HEK293T (cell line): ENCODE measurements at regions not wholly inside any gene's neighbourhood (a gene's known extent, or its start where the extent isn't known, plus 50 kb on each side); places are given as distances from the start of the nearest gene placed in this dataset.

Source experiments
- CTCF ChIA-PET: fragments of 350-600 bp; formaldehyde crosslinking; extraction: SDS; loops from one replicate; lab custom pipeline; 2021; ENCODE audit warnings: antibody characterized with exemption, inconsistent platforms; lab: Yijun Ruan, JAX
- POLR2A ChIA-PET: fragments of 350-600 bp; formaldehyde crosslinking; extraction: SDS; loops from one replicate; lab custom pipeline; 2020; ENCODE audit warnings: antibody characterized with exemption, inconsistent platforms; lab: Yijun Ruan, JAX
- DNase-seq: peaks from one replicate; pipeline ENCODE4 v3.0.0; 2012; ENCODE audit warnings: mixed read lengths; ENCODE audit errors: extremely low spot score
- ARNT ChIP-seq: fragments of 450-650 bp; IDR thresholded peaks from 2 replicates; pipeline ENCODE4 v1.6.1; 2017; ENCODE audit warnings: mild to moderate bottlenecking
- BHLHE40 ChIP-seq: fragments of 450-650 bp; IDR thresholded peaks from 2 replicates; pipeline ENCODE4 v1.6.1; 2016; ENCODE audit warnings: mild to moderate bottlenecking, moderate library complexity, borderline replicate concordance
- CTBP1 ChIP-seq: fragments of 450-650 bp; IDR thresholded peaks from 2 replicates; pipeline ENCODE4 v1.6.1; 2016; ENCODE audit warnings: borderline replicate concordance
- ELF4 ChIP-seq: fragments of 450-650 bp; IDR thresholded peaks from 2 replicates; pipeline ENCODE4 v1.6.1; 2017; ENCODE audit warnings: antibody characterized with exemption
- FOXA1 ChIP-seq: fragments of 450-650 bp; IDR thresholded peaks from 2 replicates; pipeline ENCODE4 v1.6.1; 2016; ENCODE audit warnings: mild to moderate bottlenecking
- FOXK2 ChIP-seq: fragments of 450-650 bp; IDR thresholded peaks from 2 replicates; pipeline ENCODE4 v1.6.1; 2016; ENCODE audit warnings: mild to moderate bottlenecking
- FOXM1 ChIP-seq: fragments of 450-650 bp; IDR thresholded peaks from 2 replicates; pipeline ENCODE4 v1.6.1; 2017; ENCODE audit warnings: mild to moderate bottlenecking, borderline replicate concordance
- HDGF ChIP-seq: fragments of 450-650 bp; IDR thresholded peaks from 2 replicates; pipeline ENCODE4 v1.6.1; 2017; ENCODE audit warnings: antibody characterized with exemption, borderline replicate concordance
- L3MBTL2 ChIP-seq: fragments of 450-650 bp; conservative IDR thresholded peaks from 2 replicates; pipeline ENCODE4 v1.6.1; 2016; ENCODE audit warnings: mild to moderate bottlenecking
- LEF1 ChIP-seq: fragments of 450-650 bp; IDR thresholded peaks from 2 replicates; pipeline ENCODE4 v1.6.1; 2017; ENCODE audit warnings: mild to moderate bottlenecking, borderline replicate concordance
- NFRKB ChIP-seq: fragments of 450-650 bp; IDR thresholded peaks from 2 replicates; pipeline ENCODE4 v1.6.1; 2016; ENCODE audit warnings: mild to moderate bottlenecking, moderate library complexity
- PKNOX1 ChIP-seq: fragments of 450-650 bp; IDR thresholded peaks from 2 replicates; pipeline ENCODE4 v1.6.1; 2016
- SP1 ChIP-seq: fragments of 450-650 bp; IDR thresholded peaks from 2 replicates; pipeline ENCODE4 v1.6.1; 2017
- SUZ12 ChIP-seq: fragments of 450-650 bp; IDR thresholded peaks from 2 replicates; pipeline ENCODE4 v1.6.1; 2016; ENCODE audit warnings: mild to moderate bottlenecking
- TARDBP ChIP-seq: fragments of 450-650 bp; IDR thresholded peaks from 2 replicates; pipeline ENCODE4 v1.6.1; 2016
- ZNF384 ChIP-seq: fragments of 450-650 bp; IDR thresholded peaks from 2 replicates; pipeline ENCODE4 v1.6.1; 2016

- ChIA-PET POLR2A (no interaction called here), CTCF (no interaction called here)
- no peak for DNase-seq
- TF ChIP-seq L3MBTL2, result no peak
Observed at GRCh38 chr6:119584088-119584487, 234.5 kb upstream of the MAN1A1 start.

DNA sequence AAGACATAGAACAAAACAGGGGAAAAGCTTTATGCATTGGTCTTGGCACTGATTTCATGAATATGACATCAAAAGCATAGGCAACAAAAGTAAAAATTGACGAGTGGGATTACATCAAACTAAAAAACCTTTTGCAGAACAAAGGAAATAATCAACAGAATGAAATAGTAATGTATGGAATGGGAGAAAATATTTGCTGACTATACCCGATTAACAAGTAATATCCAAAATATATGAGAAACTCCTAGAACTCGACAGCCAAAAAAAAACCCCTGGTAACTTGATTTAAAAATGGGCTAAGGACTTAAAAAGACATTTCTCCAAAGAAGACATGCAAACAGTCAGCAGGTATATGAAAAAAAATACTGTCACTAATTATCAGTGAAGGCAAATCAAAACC lies 231.7 kb upstream of the MAN1A1 start:
- POLR2A ChIA-PET, result no interaction called here
- no peak for DNase-seq
- no peak for TF ChIP-seq CTBP1
- CTCF ChIA-PET, result no interaction called here

- no peak for TF ChIP-seq BHLHE40
- TF ChIP-seq TARDBP, result no peak
- no peak for TF ChIP-seq CTBP1
- TF ChIP-seq ELF4, result no peak
- no peak for TF ChIP-seq FOXA1
- no peak for TF ChIP-seq ZNF384
- no peak for TF ChIP-seq FOXK2
- no peak for TF ChIP-seq HDGF
- no peak for TF ChIP-seq FOXM1
- TF ChIP-seq SP1, result no peak
- no peak for TF ChIP-seq SUZ12
- no peak for TF ChIP-seq NFRKB
- TF ChIP-seq PKNOX1, result no peak
- CTCF ChIA-PET, result no interaction called here
- DNase-seq, result no peak
Observed at GRCh38 chr6:119575721-119576120, 226.2 kb upstream of the MAN1A1 start.

DNA sequence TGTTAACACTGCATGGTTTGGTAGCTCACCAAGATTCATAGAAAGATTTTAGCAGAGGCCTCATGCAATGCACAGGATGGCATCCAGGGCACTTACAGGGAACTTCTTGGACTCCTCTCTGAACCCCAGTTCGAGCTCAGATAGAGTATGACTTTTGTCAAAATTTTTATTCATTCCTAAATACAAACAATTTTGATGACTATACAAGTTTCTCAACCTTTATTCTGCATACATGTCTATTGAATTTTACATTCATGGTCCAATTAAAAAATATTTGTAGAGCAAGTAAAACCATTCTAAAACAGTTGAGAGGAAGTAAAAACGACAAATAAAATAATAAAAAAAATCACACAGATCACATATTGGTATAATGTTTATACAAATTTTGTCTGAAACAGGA lies 219.0 kb upstream of the MAN1A1 start:
- CTCF ChIA-PET, result no interaction called here
- POLR2A ChIA-PET, result no interaction called here
- no peak for DNase-seq
- TF ChIP-seq CTBP1 (no peak), ARNT (no peak), SP1 (no peak), SUZ12 (no peak), HDGF (no peak), FOXM1 (no peak), ZNF384 (no peak), FOXK2 (no peak), ELF4 (no peak), L3MBTL2 (no peak), LEF1 (no peak), BHLHE40 (no peak), PKNOX1 (no peak), FOXA1 (no peak), TARDBP (no peak), NFRKB (no peak)

More at GRCh38 chr6:119575721-119576120, 226.2 kb upstream of the MAN1A1 start:
- POLR2A ChIA-PET, result no interaction called here

DNA sequence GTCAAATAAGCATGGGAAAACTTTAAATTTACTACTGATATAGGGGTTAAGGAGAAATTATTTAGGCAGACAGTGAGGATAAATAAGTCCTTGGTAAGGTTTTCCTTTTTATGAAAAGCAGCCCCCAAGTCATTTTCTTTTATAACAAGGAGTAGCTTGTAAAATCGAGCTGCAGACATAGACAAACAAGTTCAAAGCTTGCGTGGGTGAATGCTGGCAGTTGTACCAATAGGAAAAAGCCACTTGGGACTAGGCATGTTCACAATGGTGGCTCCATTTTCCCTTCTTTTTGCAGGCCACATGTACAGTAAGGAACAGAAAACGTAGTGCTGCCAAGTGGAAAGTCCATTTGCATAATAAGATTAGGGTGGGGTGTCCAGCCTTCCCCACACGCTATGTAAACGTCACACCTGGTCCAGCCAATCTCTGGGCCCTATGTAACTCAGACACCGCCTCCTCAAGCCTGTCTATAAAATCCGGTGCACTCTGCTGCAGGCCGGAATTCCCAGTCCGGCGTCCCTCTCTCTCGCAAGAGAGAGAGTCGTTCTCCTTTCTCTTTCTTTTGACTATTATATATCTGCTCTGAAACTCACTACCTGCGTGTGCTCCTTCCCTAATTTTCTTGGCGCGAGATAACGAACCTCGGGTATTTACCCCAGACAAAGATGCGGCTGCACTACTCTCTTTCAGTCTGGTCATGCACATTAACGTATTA lies 217.1 kb upstream of the MAN1A1 start:
- ChIA-PET CTCF (no interaction called here), POLR2A (no interaction called here)
- no peak for TF ChIP-seq HDGF
- TF ChIP-seq ELF4, result no peak
- TF ChIP-seq TARDBP, result no peak
- TF ChIP-seq FOXM1, result no peak
- no peak for TF ChIP-seq ZNF384
- TF ChIP-seq FOXA1, result no peak
- TF ChIP-seq LEF1, result no peak
- no peak for TF ChIP-seq FOXK2
- no peak for TF ChIP-seq SP1
- no peak for TF ChIP-seq PKNOX1
- no peak for TF ChIP-seq CTBP1
- no peak for TF ChIP-seq ARNT
- no peak for TF ChIP-seq L3MBTL2
- no peak for TF ChIP-seq NFRKB
- TF ChIP-seq SUZ12, result no peak
- no peak for TF ChIP-seq BHLHE40
- DNase-seq, result no peak

GRCh38 chr6:119565893-119566292 lies 216.3 kb upstream of the MAN1A1 start:
- ChIA-PET CTCF (no interaction called here), POLR2A (no interaction called here)
- TF ChIP-seq BHLHE40, result no peak
- no peak for TF ChIP-seq LEF1
- no peak for TF ChIP-seq ZNF384
- TF ChIP-seq SUZ12, result no peak
- no peak for TF ChIP-seq PKNOX1
- TF ChIP-seq CTBP1, result no peak
- no peak for TF ChIP-seq SP1
- DNase-seq, result no peak
